Vagina (tissue), 2 donors: ENCODE measurements at regions not wholly inside any gene's neighbourhood (a gene's known extent, or its start where the extent isn't known, plus 50 kb on each side); places are given as distances from the start of the nearest gene placed in this dataset.

Experiments used
- DNase-seq, 2 donors: peaks; one replicate each; pipeline ENCODE4 v3.0.0-alpha.2; 2017; ENCODE audit errors: extremely low spot score in 2 of 2
- H3K27ac ChIP-seq: fragments of 200-600 bp; sonication (generic); one replicate; pipeline ENCODE4 v1.5.1; 2019
- H3K27me3 ChIP-seq: fragments of 200-600 bp; sonication (generic); one replicate; pipeline ENCODE4 v1.5.1; 2019
- H3K36me3 ChIP-seq, 2 donors: fragments of 200-600 bp; sonication (generic); one replicate each; pipeline ENCODE4 v1.5.1; 2017 to 2019
- H3K4me1 ChIP-seq: fragments of 200-600 bp; sonication (generic); one replicate; pipeline ENCODE4 v1.5.1; 2019
- H3K4me3 ChIP-seq, 2 donors: fragments of 200-600 bp; sonication (generic); 1 replicate in 1 of 2; 2 replicates in 1 of 2; pipeline ENCODE4 v1.5.1; 2016 to 2019
- H3K9me3 ChIP-seq: fragments of 200-600 bp; sonication (generic); one replicate; pipeline ENCODE4 v1.5.1; 2019
- POLR2A ChIP-seq, 2 donors: fragments of 450-650 bp; IDR thresholded peaks; one replicate each; pipeline ENCODE4 v1.6.1; 2017; ENCODE audit warnings: antibody characterized with exemption in 2 of 2, mild to moderate bottlenecking in 2 of 2, moderate library complexity in 2 of 2
- POLR2AphosphoS5 ChIP-seq, 2 donors: sonication (generic); formaldehyde crosslinking; IDR thresholded peaks; one replicate each; pipeline ENCODE4 v1.9.0; 2017; ENCODE audit warnings: antibody characterized with exemption in 2 of 2, mild to moderate bottlenecking in 2 of 2, low read depth in 1 of 2; ENCODE audit not compliant: insufficient read depth in 1 of 2
- intact Hi-C: fragments of 100-400 bp; cut with DNase I; formaldehyde crosslinking; loops from one replicate; pipeline ENCODE4 v1.15.1; 2023
- TF ChIP-seq, protein P1 (sequence below), 3 experiments: fragments of 450-650 bp in 2 of 3; fragments of 200-600 bp in 1 of 3; sonication (generic) in 1 of 3; IDR thresholded peaks; one replicate each; pipeline ENCODE4 v1.5.1; 2017 to 2019; ENCODE audit warnings: antibody characterized with exemption in 3 of 3, mild to moderate bottlenecking in 2 of 3, moderate library complexity in 2 of 3

DNA sequence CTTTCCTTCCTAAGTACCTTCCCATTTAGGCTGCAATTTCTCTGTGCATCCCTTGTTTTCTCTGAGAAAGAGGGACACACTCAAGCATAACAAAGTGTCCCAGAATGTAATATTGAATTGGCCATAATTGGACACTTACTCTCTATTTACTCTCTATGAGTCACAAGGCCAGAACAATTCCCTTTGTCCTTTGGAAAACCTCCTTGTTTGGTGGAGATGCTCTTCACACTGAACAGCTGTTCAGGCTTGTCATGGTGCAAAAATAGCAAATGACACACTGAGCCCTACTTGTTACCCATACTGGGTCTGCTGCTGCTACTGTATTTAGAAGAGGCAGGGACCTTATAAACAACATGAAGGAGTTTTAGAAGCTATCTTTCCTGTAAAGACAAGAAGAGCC, 1590.5 kb upstream of the TMEM132C start:
- Histone ChIP-seq H3K9me3 (no peaks in the 10 kb centered on the region), H3K4me1 (no peaks in the 10 kb centered on the region), H3K4me3 (no peak overlapping the region), H3K27ac (no peak overlapping the region), H3K27me3 (no peaks in the 10 kb centered on the region), H3K36me3 (no peaks in the 10 kb centered on the region)
- TF ChIP-seq POLR2AphosphoS5 (IDR thresholded peaks at IDR 0.05; ENCODE audit: insufficient read depth in 1 of 2, low read depth in 1 of 2) (no peak), POLR2A (IDR thresholded peaks at IDR 0.05) (no peak)
- TF ChIP-seq, protein P1, sequence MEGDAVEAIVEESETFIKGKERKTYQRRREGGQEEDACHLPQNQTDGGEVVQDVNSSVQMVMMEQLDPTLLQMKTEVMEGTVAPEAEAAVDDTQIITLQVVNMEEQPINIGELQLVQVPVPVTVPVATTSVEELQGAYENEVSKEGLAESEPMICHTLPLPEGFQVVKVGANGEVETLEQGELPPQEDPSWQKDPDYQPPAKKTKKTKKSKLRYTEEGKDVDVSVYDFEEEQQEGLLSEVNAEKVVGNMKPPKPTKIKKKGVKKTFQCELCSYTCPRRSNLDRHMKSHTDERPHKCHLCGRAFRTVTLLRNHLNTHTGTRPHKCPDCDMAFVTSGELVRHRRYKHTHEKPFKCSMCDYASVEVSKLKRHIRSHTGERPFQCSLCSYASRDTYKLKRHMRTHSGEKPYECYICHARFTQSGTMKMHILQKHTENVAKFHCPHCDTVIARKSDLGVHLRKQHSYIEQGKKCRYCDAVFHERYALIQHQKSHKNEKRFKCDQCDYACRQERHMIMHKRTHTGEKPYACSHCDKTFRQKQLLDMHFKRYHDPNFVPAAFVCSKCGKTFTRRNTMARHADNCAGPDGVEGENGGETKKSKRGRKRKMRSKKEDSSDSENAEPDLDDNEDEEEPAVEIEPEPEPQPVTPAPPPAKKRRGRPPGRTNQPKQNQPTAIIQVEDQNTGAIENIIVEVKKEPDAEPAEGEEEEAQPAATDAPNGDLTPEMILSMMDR (IDR thresholded peaks at IDR 0.05): no peak
- no peak for DNase-seq
- intact Hi-C loops: no loop called here

DNA sequence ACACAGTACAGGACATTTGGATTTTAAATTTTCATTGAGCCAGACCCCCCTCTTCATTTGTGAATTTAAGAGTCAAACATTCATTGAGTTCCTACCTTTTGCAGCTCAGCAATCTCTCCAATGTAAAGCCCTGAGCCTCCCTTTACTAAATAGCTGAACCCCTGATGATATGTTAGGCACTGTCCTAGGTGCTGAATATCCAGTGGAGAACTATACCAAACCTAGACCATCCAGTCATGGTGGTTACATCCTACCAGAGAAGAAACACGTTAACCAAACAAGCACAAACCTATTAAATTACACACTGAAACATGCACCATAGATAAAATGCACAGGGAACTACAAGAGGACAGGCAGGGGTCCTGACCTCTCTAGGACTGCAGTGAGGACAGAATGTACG, 1585.3 kb upstream of the TMEM132C start:
- no peaks in the 10 kb centered on the region for H3K27me3 ChIP-seq
- intact Hi-C loops: no loop called here
- H3K4me3 ChIP-seq: no peak overlapping the region
- no peaks in the 10 kb centered on the region for H3K4me1 ChIP-seq
- no peak for DNase-seq
- H3K9me3 ChIP-seq: no peaks in the 10 kb centered on the region
- no peak overlapping the region for H3K27ac ChIP-seq
- no peak for TF ChIP-seq POLR2AphosphoS5 (IDR thresholded peaks at IDR 0.05; ENCODE audit: insufficient read depth in 1 of 2, low read depth in 1 of 2)
- H3K36me3 ChIP-seq: no peaks in the 10 kb centered on the region

DNA sequence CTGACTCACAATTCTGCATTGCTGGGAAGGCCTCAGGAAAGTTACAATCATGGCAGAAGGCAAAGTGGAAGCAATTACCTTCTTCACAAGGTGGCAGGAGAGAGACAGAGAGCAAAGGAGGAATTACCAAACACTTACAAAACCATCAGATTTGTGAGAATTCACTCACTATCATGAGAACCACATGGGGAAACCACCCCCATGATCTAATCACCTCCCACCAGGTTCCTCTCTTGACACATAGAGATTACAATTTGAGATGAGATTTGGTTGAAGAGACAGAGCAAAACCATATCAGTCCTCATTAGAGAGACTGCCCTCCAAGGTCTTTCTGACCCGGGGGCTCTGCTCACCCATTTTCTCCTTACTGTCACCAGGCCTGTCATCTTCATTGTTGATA, 1582.3 kb upstream of the TMEM132C start:
- intact Hi-C loops: no loop called here
- Histone ChIP-seq H3K36me3 (no peaks in the 10 kb centered on the region), H3K4me3 (no peak overlapping the region), H3K27ac (no peak overlapping the region), H3K9me3 (no peaks in the 10 kb centered on the region), H3K27me3 (no peaks in the 10 kb centered on the region), H3K4me1 (no peaks in the 10 kb centered on the region)
- TF ChIP-seq, protein P1 (IDR thresholded peaks at IDR 0.05): no peak
- TF ChIP-seq POLR2A (IDR thresholded peaks at IDR 0.05): no peak
- TF ChIP-seq POLR2AphosphoS5 (IDR thresholded peaks at IDR 0.05; ENCODE audit: insufficient read depth in 1 of 2, low read depth in 1 of 2): no peak
- no peak for DNase-seq

DNA sequence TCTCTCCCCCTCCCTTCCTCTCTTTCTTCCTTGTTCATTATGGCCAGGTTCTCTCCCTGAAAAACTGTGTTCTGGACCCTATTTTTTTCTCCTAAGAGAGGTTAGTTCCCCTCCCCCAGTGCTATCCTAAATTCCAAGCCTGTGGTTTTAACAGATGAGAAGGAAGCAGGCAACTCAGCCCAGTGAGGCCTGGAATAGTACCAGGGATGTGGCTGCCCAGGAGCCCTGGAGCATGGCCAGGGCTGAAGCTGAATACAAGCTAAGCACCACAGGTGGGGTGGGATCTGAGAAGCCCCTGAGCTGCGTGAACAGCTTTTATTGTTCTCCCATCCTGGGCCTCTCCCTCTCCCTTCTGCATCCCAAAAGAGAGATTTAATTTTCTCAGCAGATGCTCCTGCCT, 1581.3 kb upstream of the TMEM132C start:
- intact Hi-C loops: no loop called here
- TF ChIP-seq POLR2A (IDR thresholded peaks at IDR 0.05): no peak
- TF ChIP-seq, protein P1 (IDR thresholded peaks at IDR 0.05): no peak
- TF ChIP-seq POLR2AphosphoS5 (IDR thresholded peaks at IDR 0.05; ENCODE audit: insufficient read depth in 1 of 2, low read depth in 1 of 2): no peak
- Histone ChIP-seq H3K36me3 (no peaks in the 10 kb centered on the region), H3K4me1 (no peaks in the 10 kb centered on the region), H3K9me3 (no peaks in the 10 kb centered on the region), H3K27ac (no peak overlapping the region), H3K4me3 (no peak overlapping the region), H3K27me3 (no peaks in the 10 kb centered on the region)
- DNase-seq: no peak

DNA sequence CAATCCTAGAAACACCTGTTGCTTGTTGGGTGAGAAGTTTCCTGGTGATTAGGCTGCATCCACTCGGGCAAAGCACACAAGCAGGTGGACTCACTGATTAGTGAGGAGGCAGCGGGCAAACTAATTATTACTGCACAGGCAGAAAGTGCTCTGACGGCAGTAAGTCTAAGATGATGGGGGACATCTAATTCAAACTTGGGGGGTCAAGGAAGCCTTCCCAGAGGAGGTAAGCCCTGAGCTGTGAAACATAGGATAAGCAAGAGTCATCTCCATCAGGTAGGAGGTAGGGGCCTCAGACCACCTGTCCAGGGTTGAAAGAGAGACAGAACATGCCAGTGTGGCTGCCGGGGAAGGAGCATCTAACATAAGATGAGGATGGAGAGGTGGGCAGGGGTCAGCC, 1578.4 kb upstream of the TMEM132C start:
- no peak overlapping the region for H3K4me3 ChIP-seq
- TF ChIP-seq, protein P1 (IDR thresholded peaks at IDR 0.05): no peak
- TF ChIP-seq POLR2AphosphoS5 (IDR thresholded peaks at IDR 0.05; ENCODE audit: insufficient read depth in 1 of 2, low read depth in 1 of 2): no peak
- no peak for TF ChIP-seq POLR2A (IDR thresholded peaks at IDR 0.05)
- no peaks in the 10 kb centered on the region for H3K4me1 ChIP-seq
- intact Hi-C loops: no loop called here
- no peaks in the 10 kb centered on the region for H3K27me3 ChIP-seq
- no peak overlapping the region for H3K27ac ChIP-seq
- H3K9me3 ChIP-seq: no peaks in the 10 kb centered on the region
- H3K36me3 ChIP-seq: no peaks in the 10 kb centered on the region
- DNase-seq: no peak

DNA sequence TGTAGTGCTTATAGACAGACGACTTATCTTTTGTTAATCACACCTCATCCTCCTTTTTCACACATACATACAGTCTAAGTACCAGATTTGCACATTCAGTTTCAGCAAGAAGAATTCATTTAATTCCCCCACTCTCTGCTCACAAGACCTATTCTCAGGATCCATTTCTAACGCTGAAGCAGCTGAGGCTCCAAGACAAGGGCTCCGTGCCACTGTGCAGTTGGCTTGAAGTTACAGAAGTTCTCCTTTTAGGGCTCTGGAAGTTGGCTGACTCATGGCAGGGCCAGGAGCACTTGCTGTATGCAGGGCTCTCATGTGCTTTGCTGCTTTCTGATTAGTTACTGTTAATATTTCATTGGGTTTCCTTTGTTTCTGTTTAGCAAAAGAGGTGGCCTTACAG, 1566.9 kb upstream of the TMEM132C start:
- DNase-seq: no peak
- intact Hi-C loops: no loop called here
- Histone ChIP-seq H3K4me1 (no peaks in the 10 kb centered on the region), H3K9me3 (no peaks in the 10 kb centered on the region), H3K4me3 (no peak overlapping the region), H3K27me3 (no peaks in the 10 kb centered on the region), H3K27ac (no peak overlapping the region), H3K36me3 (no peaks in the 10 kb centered on the region)
- TF ChIP-seq, protein P1 (IDR thresholded peaks at IDR 0.05): no peak
- no peak for TF ChIP-seq POLR2AphosphoS5 (IDR thresholded peaks at IDR 0.05; ENCODE audit: insufficient read depth in 1 of 2, low read depth in 1 of 2)
- no peak for TF ChIP-seq POLR2A (IDR thresholded peaks at IDR 0.05)
